Activated CD8-positive, alpha-beta T cell treated with anti-CD3 and anti-CD28 coated beads, Interleukin-2, amount 10 ng/mL, durations not matched to agents 7 days and 5 days (primary cell): ENCODE measurements at regions not wholly inside any gene's neighbourhood (a gene's known extent, or its start where the extent isn't known, plus 50 kb on each side); places are given as distances from the start of the nearest gene placed in this dataset.

Source experiments
- ATAC-seq: fragments of 150-1000 bp; cut with Tn5 transposase; one replicate; pipeline ENCODE4 v1.10.0; 2021; ENCODE audit warnings: moderate library complexity
- CTCF ChIA-PET: fragments of 350-600 bp; sonication (Branson Sonifier 250); formaldehyde crosslinking; loops from one replicate; lab custom pipeline; 2021; ENCODE audit warnings: antibody characterized with exemption; lab: Charles Lee
- POLR2A ChIA-PET: fragments of 350-600 bp; sonication (Branson Sonifier 250); formaldehyde crosslinking; loops from one replicate; lab custom pipeline; 2021; ENCODE audit warnings: antibody characterized with exemption; lab: Charles Lee
- DNase-seq: peaks from one replicate; pipeline ENCODE4 v3.0.0-alpha.2; 2020
- H3K27ac Mint-ChIP-seq: one replicate; pipeline ENCODE4 v1.8.0; 2021; ENCODE audit warnings: mild to moderate bottlenecking, mixed read lengths
- H3K27me3 Mint-ChIP-seq: one replicate; pipeline ENCODE4 v1.8.0; 2021; ENCODE audit warnings: low read depth, mixed read lengths
- H3K36me3 Mint-ChIP-seq: one replicate; pipeline ENCODE4 v1.8.0; 2021; ENCODE audit warnings: low read depth, mixed read lengths
- H3K4me1 Mint-ChIP-seq: one replicate; pipeline ENCODE4 v1.8.0; 2021; ENCODE audit warnings: low read depth, mixed read lengths
- H3K4me3 Mint-ChIP-seq: one replicate; pipeline ENCODE4 v1.8.0; 2021; ENCODE audit warnings: mild to moderate bottlenecking, mixed read lengths
- H3K9me3 Mint-ChIP-seq: one replicate; pipeline ENCODE4 v1.8.0; 2022; ENCODE audit warnings: mixed read lengths; ENCODE audit not compliant: insufficient read depth

- Mint-ChIP-seq H3K9me3 (no peaks in the 10 kb centered on the region), H3K27ac (no peak overlapping the region), H3K4me3 (no peak overlapping the region), H3K27me3 (peaks cover 21% of the 10 kb centered on the region), H3K4me1 (no peaks in the 10 kb centered on the region), H3K36me3 (no peaks in the 10 kb centered on the region)
- ChIA-PET POLR2A (interaction anchor here (0.6 kb wide), 1 partner anchor 68 kb away, joined by 3 read pairs; no protein-coding TSS in a partner anchor), CTCF (interaction anchor here (0.8 to 4.7 kb wide), 6 partner anchors 25 to 209 kb away, joined by 3 to 62 read pairs (median 21); no protein-coding TSS in a partner anchor)
- DNase-seq (no peak), ATAC-seq (no peak)
These were observed 102.8 kb downstream of the GGTLC2 start for GRCh38 chr22:22746963-22747933.

GRCh38 chr22:22748297-22748743, 103.9 kb downstream of the GGTLC2 start:
- H3K36me3 Mint-ChIP-seq, result no peaks in the 10 kb centered on the region
- no peak overlapping the region for H3K27ac Mint-ChIP-seq
- peaks cover 3% of the 10 kb centered on the region for H3K4me1 Mint-ChIP-seq
- ATAC-seq, result peak; percentile 73
- H3K4me3 Mint-ChIP-seq, result no peak overlapping the region
- no peaks in the 10 kb centered on the region for H3K9me3 Mint-ChIP-seq
- ChIA-PET CTCF (interaction anchor here (0.6 to 1.7 kb wide), 3 partner anchors 20 to 28 kb away, joined by 3 to 6 read pairs (median 4); no protein-coding TSS in a partner anchor), POLR2A (no interaction called here)
- peaks cover 16% of the 10 kb centered on the region for H3K27me3 Mint-ChIP-seq
- DNase-seq, result peak; percentile 63

- Mint-ChIP-seq H3K27ac (no peak overlapping the region), H3K4me1 (peaks cover 7% of the 10 kb centered on the region), H3K4me3 (no peak overlapping the region), H3K27me3 (peaks cover 12% of the 10 kb centered on the region), H3K36me3 (no peaks in the 10 kb centered on the region), H3K9me3 (no peaks in the 10 kb centered on the region)
- CTCF ChIA-PET, result interaction anchor here (0.6 to 1.7 kb wide), 3 partner anchors 20 to 28 kb away, joined by 3 to 6 read pairs (median 4); no protein-coding TSS in a partner anchor
- ATAC-seq, result no peak
- POLR2A ChIA-PET, result no interaction called here
- no peak for DNase-seq
These were observed 104.3 kb downstream of the GGTLC2 start for GRCh38 chr22:22748756-22749155.

- ChIA-PET CTCF (interaction anchor here (0.6 to 1.7 kb wide), 3 partner anchors 20 to 29 kb away, joined by 3 to 6 read pairs (median 4); no protein-coding TSS in a partner anchor), POLR2A (no interaction called here)
- H3K36me3 Mint-ChIP-seq, result no peaks in the 10 kb centered on the region
- H3K27ac Mint-ChIP-seq, result no peak overlapping the region
- DNase-seq, result no peak
- peaks cover 9% of the 10 kb centered on the region for H3K27me3 Mint-ChIP-seq
- no peak for ATAC-seq
- peaks cover 10% of the 10 kb centered on the region for H3K4me1 Mint-ChIP-seq
- no peaks in the 10 kb centered on the region for H3K9me3 Mint-ChIP-seq
- no peak overlapping the region for H3K4me3 Mint-ChIP-seq
These were observed 104.8 kb downstream of the GGTLC2 start for GRCh38 chr22:22749167-22749758.

DNA sequence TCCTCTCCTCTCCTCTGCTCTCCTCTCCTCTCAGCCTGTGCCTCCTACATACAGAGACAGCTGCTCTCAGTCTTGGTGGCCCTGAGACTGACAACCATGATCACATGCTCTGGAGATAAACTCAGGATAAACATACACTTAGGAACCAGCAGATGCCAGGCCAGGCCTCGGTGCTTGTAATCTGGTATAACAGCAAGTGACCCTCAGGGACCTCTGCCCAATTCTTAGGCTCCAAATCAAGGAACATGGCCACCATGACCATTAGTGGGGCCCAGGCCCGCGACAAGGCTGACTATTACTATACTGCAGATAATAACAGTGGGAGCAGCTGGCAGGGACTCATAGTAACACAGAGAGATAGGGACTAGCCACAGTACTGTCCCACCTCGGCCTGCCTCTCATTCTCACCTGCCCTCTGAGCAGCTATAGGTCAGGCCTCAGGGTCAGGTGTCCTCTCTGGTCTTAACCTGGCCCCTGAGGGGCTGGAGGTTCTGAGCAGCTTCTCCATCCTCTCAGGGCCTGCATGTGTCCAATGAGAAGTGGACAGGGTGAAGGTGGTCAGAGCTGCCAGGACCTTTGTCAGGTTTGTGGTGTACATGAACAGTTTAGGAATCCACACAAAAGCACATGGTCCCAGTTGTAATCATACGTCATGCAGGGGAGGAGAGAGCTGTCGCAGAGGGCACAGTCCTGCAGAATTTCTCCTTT, 106.1 kb downstream of the GGTLC2 start:
- H3K4me1 Mint-ChIP-seq, result peaks cover 10% of the 10 kb centered on the region

DNA sequence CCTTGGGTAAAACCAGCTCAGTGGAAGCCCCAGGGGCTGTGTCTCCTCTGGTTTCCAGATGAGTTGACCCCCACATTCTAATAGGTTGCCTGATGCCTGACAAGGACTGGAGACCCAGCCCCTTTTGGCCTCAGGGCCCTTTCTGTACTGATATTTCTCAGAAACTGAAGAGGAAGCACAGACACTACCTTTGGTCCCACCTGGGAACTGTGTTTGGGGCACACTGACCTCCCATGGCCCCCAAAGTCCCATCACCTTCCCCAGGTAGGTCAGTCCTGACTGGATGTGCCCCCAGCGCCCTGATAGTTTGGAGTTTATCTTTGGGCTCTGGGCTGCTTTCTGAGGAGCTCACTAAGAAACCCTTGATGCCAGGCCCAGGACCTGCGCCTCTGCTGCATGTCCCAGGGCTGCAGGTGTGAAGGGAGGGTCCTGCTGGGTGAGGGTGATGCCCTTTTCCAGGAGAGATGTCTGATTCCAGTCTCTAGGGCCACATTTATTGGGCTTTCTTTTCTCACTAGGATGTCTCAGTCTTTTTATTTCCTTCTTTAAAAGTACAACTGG, 106.7 kb downstream of the GGTLC2 start:
- ATAC-seq, result no peak
- H3K4me3 Mint-ChIP-seq, result no peak overlapping the region
- H3K9me3 Mint-ChIP-seq, result no peaks in the 10 kb centered on the region
- H3K27me3 Mint-ChIP-seq, result peaks cover 6% of the 10 kb centered on the region
- CTCF ChIA-PET, result interaction anchor here (1.0 to 9.4 kb wide), 9 partner anchors 8 to 204 kb away, joined by 3 to 134 read pairs (median 29); no protein-coding TSS in a partner anchor
- no peak overlapping the region for H3K27ac Mint-ChIP-seq
- peaks cover 15% of the 10 kb centered on the region for H3K4me1 Mint-ChIP-seq
- POLR2A ChIA-PET, result no interaction called here
- no peaks in the 10 kb centered on the region for H3K36me3 Mint-ChIP-seq
- no peak for DNase-seq

More for the DNA sequence above, 106.1 kb downstream of the GGTLC2 start:
- DNase-seq, result no peak
- ATAC-seq, result no peak
- Mint-ChIP-seq H3K27ac (no peak overlapping the region), H3K4me3 (no peak overlapping the region), H3K27me3 (peaks cover 6% of the 10 kb centered on the region), H3K36me3 (no peaks in the 10 kb centered on the region), H3K9me3 (no peaks in the 10 kb centered on the region)
- ChIA-PET CTCF (interaction anchor here (0.7 to 9.4 kb wide), 6 partner anchors 16 to 750 kb away, joined by 3 to 134 read pairs (median 18); no protein-coding TSS in a partner anchor), POLR2A (no interaction called here)

DNA sequence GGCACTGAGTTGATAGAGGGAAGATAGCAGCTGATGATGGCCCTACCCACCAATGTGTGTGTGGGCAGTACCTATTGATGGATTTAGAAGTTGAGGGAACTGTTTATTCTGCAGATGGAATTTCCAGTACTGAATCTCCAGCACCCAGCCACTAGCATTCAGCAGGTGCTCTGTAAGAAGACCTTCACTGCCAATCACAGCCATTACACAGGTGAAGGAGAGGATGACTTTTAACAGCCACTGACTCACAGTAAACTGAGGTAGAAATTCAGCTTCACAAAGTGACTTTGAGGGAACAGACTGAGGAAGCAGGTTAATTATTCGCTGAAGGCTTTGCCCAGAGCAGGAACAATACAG, 107.8 kb downstream of the GGTLC2 start:
- peaks cover 6% of the 10 kb centered on the region for H3K27me3 Mint-ChIP-seq
- H3K27ac Mint-ChIP-seq, result no peak overlapping the region
- CTCF ChIA-PET, result interaction anchor here (1.0 to 9.4 kb wide), 19 partner anchors 9 to 208 kb away, joined by 3 to 134 read pairs (median 8); no protein-coding TSS in a partner anchor
- H3K4me1 Mint-ChIP-seq, result peaks cover 25% of the 10 kb centered on the region
- no peak for DNase-seq
- no peaks in the 10 kb centered on the region for H3K36me3 Mint-ChIP-seq
- no peak for ATAC-seq
- POLR2A ChIA-PET, result no interaction called here
- no peak overlapping the region for H3K4me3 Mint-ChIP-seq
- no peaks in the 10 kb centered on the region for H3K9me3 Mint-ChIP-seq

- DNase-seq, result no peak
- Mint-ChIP-seq H3K4me3 (no peak overlapping the region), H3K36me3 (no peaks in the 10 kb centered on the region), H3K4me1 (peaks cover 29% of the 10 kb centered on the region), H3K9me3 (no peaks in the 10 kb centered on the region), H3K27me3 (peaks cover 6% of the 10 kb centered on the region), H3K27ac (no peak overlapping the region)
- peak; percentile 15 for ATAC-seq
- POLR2A ChIA-PET, result interaction anchor here (0.8 kb wide), 1 partner anchor 31 kb away, joined by 5 read pairs; no protein-coding TSS in a partner anchor
- CTCF ChIA-PET, result interaction anchor here (0.5 to 9.4 kb wide), 53 partner anchors 10 to 641 kb away, joined by 3 to 134 read pairs (median 6); no protein-coding TSS in a partner anchor
These were observed 108.4 kb downstream of the GGTLC2 start for GRCh38 chr22:22752556-22753477.

- Mint-ChIP-seq H3K4me3 (no peak overlapping the region), H3K27ac (no peak overlapping the region), H3K9me3 (no peaks in the 10 kb centered on the region), H3K36me3 (no peaks in the 10 kb centered on the region), H3K27me3 (peaks cover 6% of the 10 kb centered on the region), H3K4me1 (peaks cover 34% of the 10 kb centered on the region)
- peak; percentile 86 for DNase-seq
- POLR2A ChIA-PET, result interaction anchor here (0.8 kb wide), 1 partner anchor 30 kb away, joined by 5 read pairs; no protein-coding TSS in a partner anchor
- CTCF ChIA-PET, result interaction anchor here (0.5 to 9.4 kb wide), 55 partner anchors 10 to 642 kb away, joined by 3 to 134 read pairs (median 5); no protein-coding TSS in a partner anchor
- ATAC-seq, result peak; percentile 97
These were observed 109.3 kb downstream of the GGTLC2 start for GRCh38 chr22:22753526-22754267.
